Transverse colon (tissue), 4 donors: ENCODE measurements at regions not wholly inside any gene's neighbourhood (a gene's known extent, or its start where the extent isn't known, plus 50 kb on each side); places are given as distances from the start of the nearest gene placed in this dataset.

Source experiments
- CTCF ChIP-seq, 5 experiments: fragments of 200-600 bp in 3 of 5; fragments of 450-650 bp in 2 of 5; sonication (generic) in 3 of 5; IDR thresholded peaks; 1 replicate in 2 of 5; 2 replicates in 3 of 5; pipeline ENCODE4 v1.5.1; 2016 to 2017; ENCODE audit warnings: antibody characterized with exemption in 5 of 5, inconsistent platforms in 3 of 5, mild to moderate bottlenecking in 2 of 5, moderate library complexity in 1 of 5
- EP300 ChIP-seq: sonication (generic); formaldehyde crosslinking; IDR thresholded peaks from one replicate; pipeline ENCODE4 v1.6.1; 2017; ENCODE audit warnings: antibody characterized with exemption, low read depth
- POLR2A ChIP-seq: fragments of 450-650 bp; IDR thresholded peaks from one replicate; pipeline ENCODE4 v1.6.1; 2016; ENCODE audit warnings: antibody characterized with exemption, mild to moderate bottlenecking, moderate library complexity
- POLR2AphosphoS5 ChIP-seq, 3 donors: sonication (generic); formaldehyde crosslinking; IDR thresholded peaks; one replicate each; pipeline ENCODE4 v1.6.1; 2016; ENCODE audit warnings: antibody characterized with exemption in 3 of 3

- TF ChIP-seq CTCF (IDR thresholded peaks at IDR 0.05) = no peak
- no peak for TF ChIP-seq POLR2A
- no peak for TF ChIP-seq EP300
- TF ChIP-seq POLR2AphosphoS5 (IDR thresholded peaks at IDR 0.05) = no peak
These were observed 132.2 kb upstream of the TSC22D2 start for GRCh38 chr3:150275941-150276340.
